ENCODE measurements at regions not wholly inside any gene's neighbourhood (a gene's known extent, or its start where the extent isn't known, plus 50 kb on each side); places are given as distances from the start of the nearest gene placed in this dataset.
"Not testable (repeated sequence)": the region's sequence is repeated elsewhere in the genome, so short reads cannot be mapped to it uniquely, and the experiment has no call there.

GRCh38 chr4:72701987-72702819 is 133.2 kb upstream of the ADAMTS3 start:
- in situ Hi-C loops (cut with MboI; ENCODE audit: low sequenced_read_pairs): no loop called here

GRCh38 chr4:72690771-72691170 is 121.8 kb upstream of the ADAMTS3 start:
- in situ Hi-C loops (cut with MboI; ENCODE audit: low sequenced_read_pairs): loop anchor here (25.0 kb wide), 1 partner anchor 322 kb away; no protein-coding TSS in a partner anchor

- in situ Hi-C loops (cut with MboI; ENCODE audit: low sequenced_read_pairs): loop anchor here (25.0 kb wide), 1 partner anchor 322 kb away; no protein-coding TSS in a partner anchor
These were observed 120.9 kb upstream of the ADAMTS3 start for GRCh38 chr4:72689923-72690322.

GRCh38 chr4:72686390-72686789 is 117.4 kb upstream of the ADAMTS3 start:
- in situ Hi-C loops (cut with MboI; ENCODE audit: low sequenced_read_pairs): loop anchor here (25.0 kb wide), 1 partner anchor 326 kb away; no protein-coding TSS in a partner anchor

GRCh38 chr4:72679666-72680065 is 110.6 kb upstream of the ADAMTS3 start:
- in situ Hi-C loops (cut with MboI; ENCODE audit: low sequenced_read_pairs): loop anchor here (25.0 kb wide), 1 partner anchor 333 kb away; no protein-coding TSS in a partner anchor

- in situ Hi-C loops (cut with MboI; ENCODE audit: low sequenced_read_pairs): loop anchor here (25.0 kb wide), 1 partner anchor 334 kb away; no protein-coding TSS in a partner anchor
These were observed 108.9 kb upstream of the ADAMTS3 start for GRCh38 chr4:72677886-72678285.

GRCh38 chr4:72677265-72677664 is 108.2 kb upstream of the ADAMTS3 start:
- in situ Hi-C loops (cut with MboI; ENCODE audit: low sequenced_read_pairs): loop anchor here (25.0 kb wide), 1 partner anchor 335 kb away; no protein-coding TSS in a partner anchor

GRCh38 chr4:72671980-72672379 is 103.0 kb upstream of the ADAMTS3 start:
- in situ Hi-C loops (cut with MboI; ENCODE audit: low sequenced_read_pairs): no loop called here

- in situ Hi-C loops (cut with MboI; ENCODE audit: low sequenced_read_pairs): no loop called here
These were observed 101.5 kb upstream of the ADAMTS3 start for GRCh38 chr4:72670521-72670920.

- in situ Hi-C loops (cut with MboI; ENCODE audit: low sequenced_read_pairs): no loop called here
These were observed 97.9 kb upstream of the ADAMTS3 start for GRCh38 chr4:72666910-72667309.

- in situ Hi-C loops (cut with MboI; ENCODE audit: low sequenced_read_pairs): no loop called here
These were observed 96.3 kb upstream of the ADAMTS3 start for GRCh38 chr4:72665171-72665968.

GRCh38 chr4:72663828-72664227 is 94.8 kb upstream of the ADAMTS3 start:
- in situ Hi-C loops (cut with MboI; ENCODE audit: low sequenced_read_pairs): no loop called here

- in situ Hi-C loops (cut with MboI; ENCODE audit: low sequenced_read_pairs): no loop called here
These were observed 92.8 kb upstream of the ADAMTS3 start for GRCh38 chr4:72661830-72662229.

- in situ Hi-C loops (cut with MboI; ENCODE audit: low sequenced_read_pairs): no loop called here
These were observed 72.6 kb upstream of the ADAMTS3 start for GRCh38 chr4:72641611-72642010.

GRCh38 chr4:72636866-72637265 is 67.8 kb upstream of the ADAMTS3 start:
- in situ Hi-C loops (cut with MboI; ENCODE audit: low sequenced_read_pairs): not testable (repeated sequence)

GRCh38 chr4:72635931-72636330 is 66.9 kb upstream of the ADAMTS3 start:
- in situ Hi-C loops (cut with MboI; ENCODE audit: low sequenced_read_pairs): not testable (repeated sequence)

- in situ Hi-C loops (cut with MboI; ENCODE audit: low sequenced_read_pairs): not testable (repeated sequence)
These were observed 63.2 kb upstream of the ADAMTS3 start for GRCh38 chr4:72632253-72632652.

GRCh38 chr4:72631296-72631695 is 62.3 kb upstream of the ADAMTS3 start:
- in situ Hi-C loops (cut with MboI; ENCODE audit: low sequenced_read_pairs): no loop called here

- in situ Hi-C loops (cut with MboI; ENCODE audit: low sequenced_read_pairs): no loop called here
These were observed 60.5 kb upstream of the ADAMTS3 start for GRCh38 chr4:72629540-72629939.

GRCh38 chr4:72627723-72628122 is 58.7 kb upstream of the ADAMTS3 start:
- in situ Hi-C loops (cut with MboI; ENCODE audit: low sequenced_read_pairs): no loop called here
